CD14-positive monocyte (primary cell): ENCODE measurements at regions not wholly inside any gene's neighbourhood (a gene's known extent, or its start where the extent isn't known, plus 50 kb on each side); places are given as distances from the start of the nearest gene placed in this dataset.

ENCODE experiments used
- DNase-seq, 3 donors: peaks; one replicate each; pipeline ENCODE4 v3.0.0-alpha.2; 2011 to 2022
- H2AFZ ChIP-seq: 2 replicates; pipeline ENCODE4 v1.6.0; 2012; ENCODE audit warnings: mild to moderate bottlenecking, low read depth, low read length, inconsistent platforms; ENCODE audit not compliant: insufficient read depth, poor library complexity, severe bottlenecking
- H3K27ac ChIP-seq, 2 donors: 1 replicate in 1 of 2; 2 replicates in 1 of 2; pipeline ENCODE4 v1.5.1; 2012 to 2013; ENCODE audit warnings: low read length in 2 of 2, control low read depth in 1 of 2, inconsistent platforms in 1 of 2, low read depth in 1 of 2, mild to moderate bottlenecking in 1 of 2
- H3K27me3 ChIP-seq, 2 donors: one replicate each; pipeline versions ENCODE4 v1.6.0 to v1.6.1; 2011 to 2013; ENCODE audit warnings: low read length in 2 of 2; ENCODE audit not compliant: control insufficient read depth in 2 of 2, insufficient read depth in 2 of 2
- H3K36me3 ChIP-seq, 2 donors: replicated peaks in 1 of 2; 1 replicate in 1 of 2; 2 replicates in 1 of 2; pipeline versions ENCODE4 v1.5.1 to v1.6.1; 2012 to 2013; ENCODE audit warnings: low read length in 2 of 2, control low read depth in 1 of 2, inconsistent platforms in 1 of 2, mild to moderate bottlenecking in 1 of 2; ENCODE audit not compliant: insufficient read depth in 2 of 2, control insufficient read depth in 1 of 2
- H3K4me1 ChIP-seq, 2 donors: 1 replicate in 1 of 2; 2 replicates in 1 of 2; pipeline versions ENCODE4 v1.5.1 to v1.6.1; 2012 to 2013; ENCODE audit warnings: low read length in 2 of 2, control low read depth in 1 of 2, inconsistent platforms in 1 of 2, mild to moderate bottlenecking in 1 of 2, moderate library complexity in 1 of 2; ENCODE audit not compliant: insufficient read depth in 2 of 2, control insufficient read depth in 1 of 2
- H3K4me2 ChIP-seq: replicated peaks from 2 replicates; pipeline ENCODE3; 2012; ENCODE audit warnings: low read length, moderate library complexity, mild to moderate bottlenecking; ENCODE audit not compliant: poor library complexity, severe bottlenecking; ENCODE audit errors: extremely low read depth
- H3K4me3 ChIP-seq, 3 experiments: fragments of 200-600 bp in 1 of 3; sonication (generic) in 1 of 3; replicated peaks in 1 of 3; 1 replicate in 2 of 3; 2 replicates in 1 of 3; pipeline ENCODE4 v1.5.1; 2011 to 2013; ENCODE audit warnings: low read length in 3 of 3, mild to moderate bottlenecking in 3 of 3, control low read depth in 2 of 3, low read depth in 2 of 3, inconsistent platforms in 1 of 3, moderate library complexity in 1 of 3
- H3K79me2 ChIP-seq: 2 replicates; pipeline ENCODE4 v1.6.0; 2012; ENCODE audit warnings: mild to moderate bottlenecking, control low read depth, inconsistent platforms, low read length, moderate library complexity; ENCODE audit not compliant: insufficient read depth
- H3K9ac ChIP-seq: 2 replicates; pipeline ENCODE4 v1.6.0; 2017; ENCODE audit warnings: low read length, mild to moderate bottlenecking; ENCODE audit not compliant: insufficient read depth, poor library complexity, severe bottlenecking
- H3K9me3 ChIP-seq, 2 donors: replicated peaks in 1 of 2; 1 replicate in 1 of 2; 2 replicates in 1 of 2; pipeline versions ENCODE4 v1.5.1 to v1.6.1; 2012 to 2013; ENCODE audit warnings: low read length in 2 of 2, control low read depth in 1 of 2; ENCODE audit not compliant: control insufficient read depth in 1 of 2, insufficient read depth in 1 of 2
- H4K20me1 ChIP-seq: 2 replicates; pipeline ENCODE4 v1.6.0; 2012; ENCODE audit warnings: mild to moderate bottlenecking, low read length, control low read depth, moderate library complexity; ENCODE audit not compliant: insufficient read depth
- H3K27ac Mint-ChIP-seq, 7 donors: one replicate each; pipeline ENCODE4 v1.8.0; 2020; ENCODE audit warnings: mild to moderate bottlenecking in 7 of 7, mixed read lengths in 7 of 7, moderate library complexity in 6 of 7, inconsistent platforms in 2 of 7
- H3K27me3 Mint-ChIP-seq, 3 donors: one replicate each; pipeline ENCODE4 v1.8.0; 2021 to 2022; ENCODE audit warnings: low read depth in 3 of 3, mild to moderate bottlenecking in 3 of 3, mixed read lengths in 3 of 3, moderate library complexity in 3 of 3, inconsistent platforms in 1 of 3
- H3K36me3 Mint-ChIP-seq, 2 donors: one replicate each; pipeline ENCODE4 v1.8.0; 2020; ENCODE audit warnings: mixed read lengths in 2 of 2, inconsistent platforms in 1 of 2, mild to moderate bottlenecking in 1 of 2
- H3K4me1 Mint-ChIP-seq: one replicate; pipeline ENCODE4 v1.8.0; 2020; ENCODE audit warnings: mild to moderate bottlenecking, mixed read lengths
- H3K4me3 Mint-ChIP-seq, 2 donors: one replicate each; pipeline ENCODE4 v1.8.0; 2020; ENCODE audit warnings: mild to moderate bottlenecking in 2 of 2, mixed read lengths in 2 of 2, moderate library complexity in 1 of 2
- H3K9me3 Mint-ChIP-seq, 7 donors: one replicate each; pipeline ENCODE4 v1.8.0; 2020 to 2022; ENCODE audit warnings: mixed read lengths in 7 of 7, mild to moderate bottlenecking in 6 of 7, moderate library complexity in 6 of 7, inconsistent platforms in 2 of 7
- CTCF ChIP-seq: fragments of 200-600 bp; IDR thresholded peaks from one replicate; pipeline ENCODE4 v1.8.0; 2022; ENCODE audit warnings: antibody characterized with exemption, mild to moderate bottlenecking
- WGBS: methylation state at CpG from one replicate; pipeline ENCODE4 v1.1.5; 2013; ENCODE audit warnings: missing lambda C conversion rate; ENCODE audit not compliant: insufficient coverage; 5-methylcytosine and 5-hydroxymethylcytosine counted together
- intact Hi-C, 2 donors: fragments of 100-400 bp; cut with micrococcal nuclease; formaldehyde crosslinking; loops; one replicate each; pipeline versions ENCODE4 v1.15.0 to v1.15.1; 2023

GRCh38 chr10:2139746-2140145 lies 402.4 kb upstream of the ADARB2 start:
- WGBS, result no CpG with 5 or more reads among the region's 1 CpG
- no peak overlapping the region for H3K27ac ChIP-seq
- Mint-ChIP-seq H3K36me3 (no peaks in the 10 kb centered on the region), H3K4me1 (no peaks in the 10 kb centered on the region), H3K27me3 (peaks cover 0 to 3% (median 0%) of the 10 kb centered on the region in 3 donors), H3K27ac (no peak overlapping the region), H3K4me3 (no peak overlapping the region), H3K9me3 (peaks cover 0 to 4% (median 0%) of the 10 kb centered on the region in 7 donors)
- no peaks in the 10 kb centered on the region for H3K79me2 ChIP-seq
- no peak for TF ChIP-seq CTCF
- no peaks in the 10 kb centered on the region for H4K20me1 ChIP-seq
- H2AFZ ChIP-seq, result no peak overlapping the region
- H3K4me1 ChIP-seq, result no peaks in the 10 kb centered on the region
- DNase-seq, result no peak
- H3K9me3 ChIP-seq, result peaks cover 0 to 3% of the 10 kb centered on the region in 2 donors
- H3K4me2 ChIP-seq, result no peak overlapping the region
- no peak overlapping the region for H3K4me3 ChIP-seq
- no peaks in the 10 kb centered on the region for H3K36me3 ChIP-seq
- intact Hi-C loops, result no loop called here
- no peak overlapping the region for H3K9ac ChIP-seq
- no peaks in the 10 kb centered on the region for H3K27me3 ChIP-seq

- no peak for TF ChIP-seq CTCF
- H3K4me1 Mint-ChIP-seq, result no peaks in the 10 kb centered on the region
- H3K36me3 ChIP-seq, result no peaks in the 10 kb centered on the region
- H3K9me3 ChIP-seq, result peaks cover 0 to 3% of the 10 kb centered on the region in 2 donors
- no peak overlapping the region for H2AFZ ChIP-seq
- H3K27me3 ChIP-seq, result no peaks in the 10 kb centered on the region
- H3K4me3 Mint-ChIP-seq, result no peak overlapping the region
- H3K36me3 Mint-ChIP-seq, result no peaks in the 10 kb centered on the region
- no peaks in the 10 kb centered on the region for H3K79me2 ChIP-seq
- H3K4me3 ChIP-seq, result no peak overlapping the region
- no peaks in the 10 kb centered on the region for H4K20me1 ChIP-seq
- H3K27ac Mint-ChIP-seq, result no peak overlapping the region
- H3K27ac ChIP-seq, result no peak overlapping the region
- intact Hi-C loops, result no loop called here
- WGBS, result 90% methylated on average over 4 of the region's 4 CpGs
- H3K27me3 Mint-ChIP-seq, result no peaks in the 10 kb centered on the region
- H3K4me2 ChIP-seq, result no peak overlapping the region
- no peak overlapping the region for H3K9ac ChIP-seq
- no peaks in the 10 kb centered on the region for H3K4me1 ChIP-seq
- peaks cover 0 to 7% (median 0%) of the 10 kb centered on the region in 7 donors for H3K9me3 Mint-ChIP-seq
- no peak for DNase-seq
Observed at GRCh38 chr10:2137549-2138174, 400.3 kb upstream of the ADARB2 start.
